Omental fat pad (tissue), 3 donors: ENCODE measurements at regions not wholly inside any gene's neighbourhood (a gene's known extent, or its start where the extent isn't known, plus 50 kb on each side); places are given as distances from the start of the nearest gene placed in this dataset.
"Not testable (repeated sequence)": the region's sequence is repeated elsewhere in the genome, so short reads cannot be mapped to it uniquely, and the experiment has no call there.

Source experiments
- ATAC-seq: fragments of 150-250 bp; one replicate; pipeline ENCODE4 v1.9.1; 2016; ENCODE audit warnings: mild to moderate bottlenecking, moderate library complexity; ENCODE audit not compliant: low FRiP score
- DNase-seq: peaks from one replicate; pipeline ENCODE4 v3.0.0-alpha.2; 2019; ENCODE audit warnings: low spot score
- CTCF ChIP-seq, 3 donors: fragments of 450-650 bp; IDR thresholded peaks; one replicate each; pipeline ENCODE4 v1.5.1; 2016 to 2017; ENCODE audit warnings: antibody characterized with exemption in 3 of 3, mild to moderate bottlenecking in 3 of 3, moderate library complexity in 2 of 3

GRCh38 chr11:37849706-37850105 is 1251.7 kb upstream of the RAG2 start:
- no peak for TF ChIP-seq CTCF (IDR thresholded peaks at IDR 0.05)
- no peak for ATAC-seq

GRCh38 chr11:37843603-37844002 is 1245.6 kb upstream of the RAG2 start:
- DNase-seq (no peak), ATAC-seq (no peak)
- no peak for TF ChIP-seq CTCF (IDR thresholded peaks at IDR 0.05)

More at GRCh38 chr11:37849706-37850105, 1251.7 kb upstream of the RAG2 start:
- DNase-seq: no peak

DNA sequence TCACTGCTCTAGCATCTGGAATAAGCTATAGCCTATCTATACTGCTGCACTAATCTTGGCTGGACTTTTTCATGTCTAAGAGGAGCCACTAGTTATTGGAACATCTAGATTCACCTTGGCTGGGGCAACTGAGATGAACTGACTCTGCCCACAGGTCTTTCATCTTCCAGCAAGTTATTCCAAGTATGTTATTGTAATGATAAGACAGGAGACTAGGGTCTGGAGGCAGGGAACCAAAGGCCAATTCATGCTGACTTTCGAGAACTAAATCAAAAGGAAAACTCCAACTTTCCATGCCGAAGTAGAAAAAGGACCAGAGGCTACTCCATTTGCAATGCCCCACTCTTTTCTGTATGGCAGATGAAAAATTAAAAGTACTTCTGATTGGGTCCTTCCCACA is 1243.0 kb upstream of the RAG2 start:
- TF ChIP-seq CTCF (IDR thresholded peaks at IDR 0.05): no peak
- no peak for ATAC-seq
- no peak for DNase-seq

DNA sequence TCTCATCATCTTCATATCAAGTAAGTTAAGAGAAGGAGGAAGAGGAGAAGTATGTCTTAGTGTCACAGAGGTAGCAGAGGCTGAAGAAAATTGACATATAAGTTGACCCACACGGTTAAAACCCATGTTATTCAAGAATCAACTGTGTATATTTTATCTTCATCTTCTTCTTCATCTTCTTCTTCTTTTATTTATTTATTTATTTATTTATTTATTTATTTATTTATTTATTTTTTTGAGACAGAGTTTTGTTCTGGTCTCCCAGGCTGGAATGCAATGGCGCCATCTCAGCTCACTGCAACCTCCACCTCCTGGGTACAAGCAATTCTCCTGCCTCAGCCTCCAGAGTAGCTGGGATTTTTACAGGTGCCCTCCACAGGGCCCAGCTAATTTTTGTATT is 1242.3 kb upstream of the RAG2 start:
- not testable (repeated sequence) for ATAC-seq, DNase-seq

- no peak for TF ChIP-seq CTCF (IDR thresholded peaks at IDR 0.05)
- DNase-seq: no peak
- no peak for ATAC-seq
Observed at GRCh38 chr11:37830529-37830928, 1232.5 kb upstream of the RAG2 start.

DNA sequence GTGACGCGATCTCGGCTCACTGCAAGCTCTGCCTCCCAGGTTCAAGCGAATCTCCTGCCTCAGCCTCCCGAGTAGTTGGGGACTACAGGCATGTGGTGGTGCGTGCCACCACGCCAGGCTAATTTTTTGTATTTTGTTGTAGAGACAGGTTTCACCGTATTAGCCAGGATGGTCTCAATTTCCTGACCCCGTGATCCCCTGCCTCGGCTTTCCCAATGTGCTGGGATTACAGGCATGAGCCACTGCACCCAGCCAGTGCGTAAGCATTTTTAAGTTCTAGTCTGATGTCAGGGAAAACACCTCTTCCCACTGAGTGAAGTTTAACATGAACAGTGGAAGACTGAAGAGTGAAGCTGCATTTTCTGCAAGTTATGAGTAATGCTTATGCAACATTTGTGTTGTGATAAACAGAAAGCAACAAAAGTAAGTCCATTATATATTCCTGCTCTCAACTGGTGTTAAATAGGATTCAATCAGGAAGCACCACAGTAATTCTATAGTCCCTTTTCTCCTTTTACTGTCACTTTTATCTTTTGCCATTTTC is 1219.8 kb upstream of the RAG2 start:
- ATAC-seq (no peak), DNase-seq (no peak)
- no peak for TF ChIP-seq CTCF (IDR thresholded peaks at IDR 0.05)

GRCh38 chr11:37812281-37812880 is 1214.3 kb upstream of the RAG2 start:
- ATAC-seq (no peak), DNase-seq (no peak)
- no peak for TF ChIP-seq CTCF (IDR thresholded peaks at IDR 0.05)
